Peyer's patch (tissue), 4 donors: ENCODE measurements at regions not wholly inside any gene's neighbourhood (a gene's known extent, or its start where the extent isn't known, plus 50 kb on each side); places are given as distances from the start of the nearest gene placed in this dataset.

Source experiments
- DNase-seq, 3 donors: peaks; one replicate each; pipeline ENCODE4 v3.0.0-alpha.2; 2017 to 2019
- H3K27ac ChIP-seq, 4 donors: fragments of 200-600 bp; sonication (generic); one replicate each; pipeline ENCODE4 v1.5.1; 2016 to 2019
- H3K27me3 ChIP-seq, 2 donors: fragments of 200-600 bp; sonication (generic); one replicate each; pipeline ENCODE4 v1.5.1; 2019
- H3K36me3 ChIP-seq, 3 donors: fragments of 200-600 bp; sonication (generic); one replicate each; pipeline ENCODE4 v1.5.1; 2016 to 2019
- H3K4me1 ChIP-seq, 4 donors: fragments of 200-600 bp; sonication (generic); one replicate each; pipeline ENCODE4 v1.5.1; 2016 to 2019
- H3K4me3 ChIP-seq, 4 donors: fragments of 200-600 bp; sonication (generic); 1 replicate in 3 of 4; 2 replicates in 1 of 4; pipeline ENCODE4 v1.5.1; 2016 to 2019; ENCODE audit warnings: mild to moderate bottlenecking in 1 of 4
- H3K9me3 ChIP-seq, 4 donors: fragments of 200-600 bp; sonication (generic); one replicate each; pipeline ENCODE4 v1.5.1; 2016 to 2019; ENCODE audit warnings: mild to moderate bottlenecking in 1 of 4
- POLR2A ChIP-seq, 2 donors: fragments of 450-650 bp; IDR thresholded peaks; one replicate each; pipeline ENCODE4 v1.5.1; 2017; ENCODE audit warnings: antibody characterized with exemption in 2 of 2, mild to moderate bottlenecking in 2 of 2, moderate library complexity in 2 of 2
- TF ChIP-seq, protein P1 (sequence below), 6 experiments: fragments of 450-650 bp in 4 of 6; fragments of 200-600 bp in 2 of 6; sonication (generic) in 1 of 6; IDR thresholded peaks; one replicate each; pipeline ENCODE4 v1.5.1; 2017 to 2019; ENCODE audit warnings: antibody characterized with exemption in 6 of 6, mild to moderate bottlenecking in 3 of 6, moderate library complexity in 1 of 6

DNA sequence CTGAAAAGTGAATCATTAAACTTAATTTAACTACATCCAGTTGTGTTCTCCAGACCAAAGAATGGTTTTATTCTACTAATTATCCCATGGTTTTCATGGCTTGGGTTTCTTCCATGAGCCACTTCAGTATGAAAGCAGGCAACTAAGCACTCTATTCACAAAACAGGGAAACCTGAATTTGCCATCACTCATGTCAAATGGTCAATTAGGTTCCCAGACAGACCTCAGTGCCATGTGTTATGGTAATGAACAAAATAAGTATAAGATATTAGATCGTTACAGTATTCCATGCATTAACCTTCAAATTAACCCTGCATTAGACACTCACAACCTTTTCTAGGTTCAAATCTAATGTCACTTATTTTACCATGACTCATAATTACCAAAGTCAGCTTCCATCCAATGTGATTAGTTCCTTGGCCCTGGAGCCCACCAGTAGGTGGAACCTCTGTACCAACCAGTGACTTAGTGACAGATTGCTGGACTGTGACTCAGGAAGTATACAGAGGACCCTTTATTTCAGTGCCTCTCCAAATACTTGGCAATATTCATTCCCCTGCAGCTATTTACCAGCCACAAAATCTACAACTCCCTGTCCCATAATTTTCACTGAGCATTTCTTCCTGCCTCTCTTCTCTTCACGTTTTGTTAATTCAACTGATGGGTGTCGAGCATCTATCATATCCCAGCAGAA is 1270.2 kb upstream of the SORCS1 start:
- Histone ChIP-seq H3K27me3 (no peaks in the 10 kb centered on the region), H3K36me3 (no peaks in the 10 kb centered on the region), H3K27ac (no peak overlapping the region), H3K9me3 (no peaks in the 10 kb centered on the region), H3K4me1 (no peaks in the 10 kb centered on the region), H3K4me3 (no peak overlapping the region)
- no peak for DNase-seq
- TF ChIP-seq, protein P1, sequence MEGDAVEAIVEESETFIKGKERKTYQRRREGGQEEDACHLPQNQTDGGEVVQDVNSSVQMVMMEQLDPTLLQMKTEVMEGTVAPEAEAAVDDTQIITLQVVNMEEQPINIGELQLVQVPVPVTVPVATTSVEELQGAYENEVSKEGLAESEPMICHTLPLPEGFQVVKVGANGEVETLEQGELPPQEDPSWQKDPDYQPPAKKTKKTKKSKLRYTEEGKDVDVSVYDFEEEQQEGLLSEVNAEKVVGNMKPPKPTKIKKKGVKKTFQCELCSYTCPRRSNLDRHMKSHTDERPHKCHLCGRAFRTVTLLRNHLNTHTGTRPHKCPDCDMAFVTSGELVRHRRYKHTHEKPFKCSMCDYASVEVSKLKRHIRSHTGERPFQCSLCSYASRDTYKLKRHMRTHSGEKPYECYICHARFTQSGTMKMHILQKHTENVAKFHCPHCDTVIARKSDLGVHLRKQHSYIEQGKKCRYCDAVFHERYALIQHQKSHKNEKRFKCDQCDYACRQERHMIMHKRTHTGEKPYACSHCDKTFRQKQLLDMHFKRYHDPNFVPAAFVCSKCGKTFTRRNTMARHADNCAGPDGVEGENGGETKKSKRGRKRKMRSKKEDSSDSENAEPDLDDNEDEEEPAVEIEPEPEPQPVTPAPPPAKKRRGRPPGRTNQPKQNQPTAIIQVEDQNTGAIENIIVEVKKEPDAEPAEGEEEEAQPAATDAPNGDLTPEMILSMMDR (IDR thresholded peaks at IDR 0.05), result no peak
- TF ChIP-seq POLR2A (IDR thresholded peaks at IDR 0.05), result no peak

DNA sequence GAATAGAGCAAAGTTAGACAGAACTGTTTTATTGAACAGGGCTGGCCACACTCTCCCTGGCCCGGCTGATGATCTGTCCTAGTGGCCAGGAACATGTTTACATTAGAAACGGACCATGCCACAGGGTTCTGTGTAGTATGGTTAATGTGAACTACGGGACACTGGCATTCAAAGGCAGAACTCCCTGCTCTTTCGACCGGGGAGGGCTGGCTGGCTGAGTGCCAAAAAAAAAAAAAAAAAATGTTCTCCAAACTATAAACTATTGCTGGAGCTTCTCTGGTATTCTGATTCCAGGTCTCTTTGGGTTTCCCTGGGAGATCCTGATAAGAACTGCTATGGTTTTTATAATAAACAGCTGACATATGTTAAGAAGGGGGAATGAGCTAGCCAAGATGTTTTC is 1262.6 kb upstream of the SORCS1 start:
- Histone ChIP-seq H3K36me3 (no peaks in the 10 kb centered on the region), H3K4me3 (no peak overlapping the region), H3K27ac (no peak overlapping the region), H3K9me3 (no peaks in the 10 kb centered on the region), H3K27me3 (no peaks in the 10 kb centered on the region), H3K4me1 (no peaks in the 10 kb centered on the region)
- TF ChIP-seq POLR2A (IDR thresholded peaks at IDR 0.05), result no peak
- TF ChIP-seq, protein P1 (IDR thresholded peaks at IDR 0.05), result no peak
- no peak for DNase-seq

DNA sequence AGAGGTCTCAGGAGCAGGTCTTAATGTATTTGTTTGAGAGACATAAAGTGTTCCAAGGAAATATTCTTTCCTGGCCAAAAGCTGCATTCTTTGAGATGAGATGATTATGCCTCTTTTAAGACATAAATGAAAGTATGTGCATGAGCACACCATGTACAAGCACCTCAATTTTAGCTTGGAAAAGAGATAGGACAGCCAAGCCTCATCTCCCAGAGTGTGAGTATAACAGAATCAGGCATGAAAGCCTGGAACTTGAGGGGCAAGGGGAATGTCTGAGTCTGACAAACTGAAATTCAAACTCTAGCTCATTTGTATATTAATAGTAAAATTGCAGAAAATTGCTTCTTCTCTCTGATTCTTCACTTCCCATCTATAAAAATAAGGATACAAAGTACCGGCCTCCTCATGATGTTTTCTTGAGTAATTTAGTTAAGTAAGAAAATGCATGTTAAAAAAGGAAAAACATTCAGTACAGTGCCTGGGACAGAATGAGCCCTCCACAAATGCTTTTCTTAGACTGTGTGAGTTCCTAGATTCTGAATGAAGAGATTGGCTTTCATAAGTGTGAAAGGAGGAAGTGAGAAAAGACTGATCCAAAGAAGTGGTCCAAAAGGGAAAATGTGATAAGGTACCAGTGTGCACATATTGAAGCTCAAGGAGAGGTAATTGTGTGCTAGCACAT is 1260.9 kb upstream of the SORCS1 start:
- Histone ChIP-seq H3K9me3 (no peaks in the 10 kb centered on the region), H3K27ac (no peak overlapping the region), H3K27me3 (no peaks in the 10 kb centered on the region), H3K4me3 (no peak overlapping the region), H3K4me1 (no peaks in the 10 kb centered on the region), H3K36me3 (no peaks in the 10 kb centered on the region)
- DNase-seq, result no peak
- TF ChIP-seq, protein P1 (IDR thresholded peaks at IDR 0.05), result no peak
- TF ChIP-seq POLR2A (IDR thresholded peaks at IDR 0.05), result no peak

DNA sequence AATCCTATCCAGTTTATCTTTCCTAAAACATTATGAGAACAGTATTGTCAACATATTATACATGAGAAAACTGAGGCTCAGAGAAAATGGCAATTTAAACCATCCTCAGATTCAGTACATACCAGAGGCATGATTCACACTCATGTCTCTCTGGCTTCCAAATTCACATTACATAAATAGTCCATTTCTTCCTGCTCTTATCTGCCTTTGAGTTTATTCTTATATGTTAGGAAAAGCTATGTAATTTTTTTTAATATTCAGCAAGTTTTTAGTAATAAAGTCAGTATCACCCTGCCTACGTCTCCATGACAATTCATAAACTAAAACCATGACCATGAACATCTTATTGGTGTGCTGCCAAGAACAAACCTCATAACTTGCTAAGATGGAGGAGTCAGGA is 1260.2 kb upstream of the SORCS1 start:
- DNase-seq, result no peak
- no peaks in the 10 kb centered on the region for H3K9me3 ChIP-seq
- TF ChIP-seq, protein P1 (IDR thresholded peaks at IDR 0.05), result no peak
- no peak for TF ChIP-seq POLR2A (IDR thresholded peaks at IDR 0.05)

DNA sequence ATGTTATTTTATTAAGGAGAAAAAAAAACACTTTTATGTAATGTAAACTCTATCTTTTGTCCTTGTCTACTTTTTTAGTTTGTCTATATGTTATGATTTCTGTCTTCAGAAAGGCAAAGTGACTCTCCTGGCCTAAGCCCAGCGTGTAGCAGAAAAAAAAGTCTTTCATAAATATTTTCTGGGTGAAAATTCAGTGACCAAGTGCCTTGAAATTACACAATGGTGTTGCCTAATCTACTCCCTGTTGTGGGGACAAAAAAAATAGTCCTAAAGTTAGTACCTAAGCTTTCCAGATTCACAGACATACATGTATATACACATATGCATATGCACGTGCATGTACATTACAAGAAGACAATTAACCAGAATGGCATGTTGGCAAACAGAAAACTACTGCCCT is 1257.8 kb upstream of the SORCS1 start:
- TF ChIP-seq POLR2A (IDR thresholded peaks at IDR 0.05), result no peak
- TF ChIP-seq, protein P1 (IDR thresholded peaks at IDR 0.05), result no peak
- Histone ChIP-seq H3K27me3 (no peaks in the 10 kb centered on the region), H3K9me3 (no peaks in the 10 kb centered on the region), H3K4me3 (no peak overlapping the region), H3K27ac (no peak overlapping the region), H3K36me3 (no peaks in the 10 kb centered on the region), H3K4me1 (no peaks in the 10 kb centered on the region)
- no peak for DNase-seq

More for the DNA sequence above, 1260.2 kb upstream of the SORCS1 start:
- H3K27me3 ChIP-seq, result no peaks in the 10 kb centered on the region
- no peaks in the 10 kb centered on the region for H3K36me3 ChIP-seq
- H3K27ac ChIP-seq, result no peak overlapping the region
- no peaks in the 10 kb centered on the region for H3K4me1 ChIP-seq
- H3K4me3 ChIP-seq, result no peak overlapping the region
